GM12891 (cell line): ENCODE measurements at regions not wholly inside any gene's neighbourhood (a gene's known extent, or its start where the extent isn't known, plus 50 kb on each side); places are given as distances from the start of the nearest gene placed in this dataset.

Source experiments
- PAX5 ChIP-seq: IDR thresholded peaks from 2 replicates; pipeline ENCODE4 v1.6.1; 2011; ENCODE audit warnings: low read length, moderate library complexity, mild to moderate bottlenecking; ENCODE audit not compliant: insufficient read depth, severe bottlenecking
- POLR2A ChIP-seq: IDR thresholded peaks from 2 replicates; pipeline ENCODE4 v1.6.1; 2011; ENCODE audit warnings: low read depth, low read length, control low read depth
- POLR2AphosphoS5 ChIP-seq: IDR thresholded peaks from 2 replicates; pipeline ENCODE4 v1.6.1; 2011; ENCODE audit warnings: low read depth, low read length, control low read depth
- POU2F2 ChIP-seq: IDR thresholded peaks from 2 replicates; pipeline ENCODE4 v1.6.1; 2011; ENCODE audit warnings: low read depth, mild to moderate bottlenecking, control low read depth, low read length, moderate library complexity
- TAF1 ChIP-seq: IDR thresholded peaks from 2 replicates; pipeline ENCODE4 v1.6.1; 2011; ENCODE audit warnings: low read depth, low read length, control low read depth

DNA sequence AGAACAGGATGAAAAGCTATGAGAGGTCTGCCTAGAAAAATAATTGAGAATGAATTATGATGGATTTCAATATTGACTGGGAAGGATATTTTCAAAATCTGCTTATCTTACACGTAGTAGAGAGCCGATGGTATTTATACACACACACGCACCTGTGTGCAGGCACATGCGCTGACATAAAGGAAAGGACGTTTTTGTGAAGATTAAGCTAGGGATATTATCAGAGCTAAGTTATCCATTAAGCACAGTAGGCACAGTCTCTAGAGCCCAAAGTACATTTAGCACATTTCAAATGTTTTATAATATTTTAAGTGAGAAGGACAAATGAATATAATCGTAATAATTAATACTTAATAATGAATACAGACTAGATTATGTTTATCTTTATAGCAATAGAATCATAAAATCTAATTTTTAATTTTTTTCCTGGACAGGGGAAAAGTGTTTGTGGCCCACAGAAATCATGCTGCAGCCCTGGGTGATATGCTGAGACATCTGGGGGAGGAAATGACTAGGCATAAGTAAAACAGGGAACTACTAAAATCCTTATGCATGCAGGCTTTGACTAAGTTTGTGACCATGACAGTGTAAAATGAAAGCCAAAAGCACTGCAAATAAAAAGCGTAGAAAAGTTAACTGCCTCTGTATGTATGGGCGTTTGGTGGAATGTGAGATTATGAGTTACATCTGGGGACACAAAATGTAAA is 146.1 kb downstream of the KITLG start:
- no peak for TF ChIP-seq POLR2A
- TF ChIP-seq TAF1 = no peak
- TF ChIP-seq POLR2AphosphoS5 = no peak
- peak; percentile 57; the same call in 1 of the 2 replicates for TF ChIP-seq POU2F2
- no peak for TF ChIP-seq PAX5
